Left lung (tissue), 4 donors: ENCODE measurements at regions not wholly inside any gene's neighbourhood (a gene's known extent, or its start where the extent isn't known, plus 50 kb on each side); places are given as distances from the start of the nearest gene placed in this dataset.

Source experiments
- ATAC-seq: fragments of 200-7000 bp; cut with Tn5 transposase; one replicate; pipeline ENCODE4 v1.9.1; 2020; ENCODE audit warnings: moderate library complexity
- DNase-seq, 4 donors: peaks; one replicate each; pipeline ENCODE4 v3.0.0-alpha.2; 2013 to 2020
- H3K27ac ChIP-seq, 2 donors: fragments of 200-600 bp; sonication (generic) in 1 of 2; one replicate each; pipeline versions ENCODE4 v1.5.0 to v1.8.0; 2020 to 2021
- H3K27me3 ChIP-seq, 2 donors: fragments of 200-600 bp; sonication (generic) in 1 of 2; one replicate each; pipeline versions ENCODE4 v1.5.0 to v1.8.0; 2020 to 2021
- H3K36me3 ChIP-seq, 2 donors: fragments of 200-600 bp; sonication (generic) in 1 of 2; one replicate each; pipeline versions ENCODE4 v1.5.0 to v1.8.0; 2020 to 2021
- H3K4me1 ChIP-seq, 2 donors: fragments of 200-600 bp; one replicate each; pipeline ENCODE4 v1.8.0; 2021
- H3K4me3 ChIP-seq, 2 donors: fragments of 200-600 bp; sonication (generic) in 1 of 2; one replicate each; pipeline versions ENCODE4 v1.5.0 to v1.8.0; 2020 to 2021; ENCODE audit warnings: mild to moderate bottlenecking in 1 of 2
- H3K9me3 ChIP-seq, 2 donors: fragments of 200-600 bp; sonication (generic) in 1 of 2; one replicate each; pipeline versions ENCODE4 v1.5.0 to v1.8.0; 2020 to 2021
- intact Hi-C, 2 donors: fragments of 100-400 bp; cut with DNase I; formaldehyde crosslinking; loops; one replicate each; pipeline versions ENCODE4 v1.11.2 to v1.14.2; 2022
- TF ChIP-seq, protein P1 (sequence below), 2 donors: fragments of 200-600 bp; sonication (generic) in 1 of 2; IDR thresholded peaks; one replicate each; pipeline versions ENCODE4 v1.5.0 to v1.8.0; 2021; ENCODE audit warnings: antibody characterized with exemption in 2 of 2
- donor health status: DM: no; HTN: yes; CAD: no.
- donor health status: DM: no; HTN: no; CAD: no.

DNA sequence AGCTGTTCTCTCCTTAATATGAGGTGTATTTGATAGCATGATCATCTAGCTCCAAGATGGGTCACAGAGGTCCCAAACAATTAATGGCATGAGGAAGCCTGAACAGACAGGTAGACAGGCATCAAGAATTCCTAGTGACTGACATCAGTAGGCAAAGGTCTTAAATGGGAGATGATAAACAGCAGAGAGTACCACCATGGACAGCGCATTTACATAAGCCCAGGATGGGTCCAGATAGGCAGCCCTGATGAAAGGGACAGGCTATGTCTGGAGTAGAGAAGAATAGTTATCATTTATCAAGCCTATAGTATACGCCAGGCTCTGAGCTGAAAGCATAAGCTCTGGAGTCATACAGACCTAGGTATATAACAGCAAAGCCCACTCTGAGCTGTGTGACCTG is 434.7 kb upstream of the SETBP1 start:
- no peak overlapping the region for H3K27ac ChIP-seq
- H3K36me3 ChIP-seq = no peaks in the 10 kb centered on the region
- TF ChIP-seq, protein P1, sequence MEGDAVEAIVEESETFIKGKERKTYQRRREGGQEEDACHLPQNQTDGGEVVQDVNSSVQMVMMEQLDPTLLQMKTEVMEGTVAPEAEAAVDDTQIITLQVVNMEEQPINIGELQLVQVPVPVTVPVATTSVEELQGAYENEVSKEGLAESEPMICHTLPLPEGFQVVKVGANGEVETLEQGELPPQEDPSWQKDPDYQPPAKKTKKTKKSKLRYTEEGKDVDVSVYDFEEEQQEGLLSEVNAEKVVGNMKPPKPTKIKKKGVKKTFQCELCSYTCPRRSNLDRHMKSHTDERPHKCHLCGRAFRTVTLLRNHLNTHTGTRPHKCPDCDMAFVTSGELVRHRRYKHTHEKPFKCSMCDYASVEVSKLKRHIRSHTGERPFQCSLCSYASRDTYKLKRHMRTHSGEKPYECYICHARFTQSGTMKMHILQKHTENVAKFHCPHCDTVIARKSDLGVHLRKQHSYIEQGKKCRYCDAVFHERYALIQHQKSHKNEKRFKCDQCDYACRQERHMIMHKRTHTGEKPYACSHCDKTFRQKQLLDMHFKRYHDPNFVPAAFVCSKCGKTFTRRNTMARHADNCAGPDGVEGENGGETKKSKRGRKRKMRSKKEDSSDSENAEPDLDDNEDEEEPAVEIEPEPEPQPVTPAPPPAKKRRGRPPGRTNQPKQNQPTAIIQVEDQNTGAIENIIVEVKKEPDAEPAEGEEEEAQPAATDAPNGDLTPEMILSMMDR (IDR thresholded peaks at IDR 0.05) = no peak
- ATAC-seq (no peak), DNase-seq (no peak)
- no peaks in the 10 kb centered on the region for H3K27me3 ChIP-seq
- H3K4me3 ChIP-seq = no peak overlapping the region
- H3K4me1 ChIP-seq = no peaks in the 10 kb centered on the region
- no peaks in the 10 kb centered on the region for H3K9me3 ChIP-seq
- intact Hi-C loops = no loop called here

- Histone ChIP-seq H3K9me3 (peaks cover 0 to 16% of the 10 kb centered on the region in 2 donors), H3K4me1 (no peaks in the 10 kb centered on the region), H3K27ac (no peak overlapping the region), H3K4me3 (no peak overlapping the region), H3K27me3 (no peaks in the 10 kb centered on the region), H3K36me3 (no peaks in the 10 kb centered on the region)
- TF ChIP-seq, protein P1 (IDR thresholded peaks at IDR 0.05) = no peak
- intact Hi-C loops = no loop called here
- DNase-seq (no peak), ATAC-seq (no peak)
Observed at GRCh38 chr18:44258086-44258485, 422.6 kb upstream of the SETBP1 start.

DNA sequence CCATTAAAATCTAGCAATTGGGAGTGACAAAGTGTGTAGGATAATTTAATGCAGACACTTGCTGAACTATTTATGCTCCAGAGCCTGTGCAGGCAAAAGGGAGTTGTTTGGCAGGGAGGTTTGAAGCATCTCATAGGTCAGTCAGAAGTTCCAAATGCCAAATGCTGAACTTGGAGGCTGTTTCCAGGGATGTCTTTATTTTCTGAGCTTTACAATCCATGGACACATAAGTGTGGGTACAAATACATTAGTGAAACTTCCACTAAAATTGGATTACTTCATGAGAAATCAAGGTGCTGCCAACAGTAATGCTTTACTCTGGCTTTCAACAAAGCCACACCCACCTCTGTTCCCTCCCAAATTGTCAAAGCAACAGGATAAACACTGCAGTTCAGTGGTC is 422.1 kb upstream of the SETBP1 start:
- no peak overlapping the region for H3K27ac ChIP-seq
- no peak overlapping the region for H3K4me3 ChIP-seq
- no peaks in the 10 kb centered on the region for H3K36me3 ChIP-seq
- DNase-seq = no peak
- H3K27me3 ChIP-seq = no peaks in the 10 kb centered on the region
- intact Hi-C loops = no loop called here
- H3K9me3 ChIP-seq = peaks cover 0 to 16% of the 10 kb centered on the region in 2 donors
- H3K4me1 ChIP-seq = no peaks in the 10 kb centered on the region
- no peak for ATAC-seq
- TF ChIP-seq, protein P1 (IDR thresholded peaks at IDR 0.05) = no peak

DNA sequence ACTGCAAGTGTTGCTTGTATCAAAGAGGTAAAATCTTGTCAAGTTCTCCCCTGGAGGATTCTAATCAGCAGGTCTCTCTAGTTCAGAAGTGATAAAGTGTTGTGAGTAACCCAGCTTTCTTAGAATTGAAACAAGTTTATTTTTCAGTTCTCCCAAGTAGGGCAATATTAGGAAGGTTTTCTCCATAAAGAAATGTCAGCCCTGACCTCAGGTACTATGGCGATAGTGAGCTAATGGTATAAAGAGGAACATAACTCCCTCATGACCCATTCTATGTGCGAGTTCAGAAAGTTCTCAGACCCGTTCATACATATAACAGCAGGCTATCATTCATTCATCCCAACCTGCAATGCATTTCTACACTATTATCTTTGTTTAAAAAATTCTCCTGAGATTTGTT is 421.1 kb upstream of the SETBP1 start:
- H3K4me3 ChIP-seq = no peak overlapping the region
- ATAC-seq (no peak), DNase-seq (no peak)
- H3K27me3 ChIP-seq = no peaks in the 10 kb centered on the region
- peaks cover 0 to 16% of the 10 kb centered on the region in 2 donors for H3K9me3 ChIP-seq
- TF ChIP-seq, protein P1 (IDR thresholded peaks at IDR 0.05) = no peak
- H3K4me1 ChIP-seq = no peaks in the 10 kb centered on the region
- no peaks in the 10 kb centered on the region for H3K36me3 ChIP-seq
- H3K27ac ChIP-seq = no peak overlapping the region
- intact Hi-C loops = no loop called here

DNA sequence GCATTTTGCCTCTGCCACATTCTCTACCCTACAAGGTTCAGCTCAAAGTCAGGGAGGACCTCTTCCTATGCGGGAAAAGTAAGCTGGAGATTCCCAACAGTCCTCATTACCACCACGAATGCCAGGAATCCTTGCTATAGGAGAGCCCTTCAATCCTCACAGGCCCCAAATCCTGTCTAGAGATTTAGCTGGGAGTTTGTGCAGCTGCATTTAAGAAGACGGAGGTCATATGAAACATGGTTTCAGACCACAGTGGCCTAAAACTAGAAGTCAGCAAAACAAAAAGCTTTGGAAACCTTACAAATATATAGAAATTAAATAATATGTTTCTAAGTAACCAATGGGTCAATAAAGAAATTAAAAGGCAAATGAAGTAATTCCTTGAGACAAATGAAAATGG is 415.3 kb upstream of the SETBP1 start:
- no peaks in the 10 kb centered on the region for H3K36me3 ChIP-seq
- H3K27ac ChIP-seq = no peak overlapping the region
- DNase-seq = no peak
- intact Hi-C loops = no loop called here
- TF ChIP-seq, protein P1 (IDR thresholded peaks at IDR 0.05) = no peak
- no peaks in the 10 kb centered on the region for H3K27me3 ChIP-seq
- no peaks in the 10 kb centered on the region for H3K4me1 ChIP-seq
- H3K9me3 ChIP-seq = peaks cover 0 to 16% of the 10 kb centered on the region in 2 donors
- no peak for ATAC-seq
- no peak overlapping the region for H3K4me3 ChIP-seq
